ENCODE measurements at regions not wholly inside any gene's neighbourhood (a gene's known extent, or its start where the extent isn't known, plus 50 kb on each side); places are given as distances from the start of the nearest gene placed in this dataset.
"Not testable (repeated sequence)": the region's sequence is repeated elsewhere in the genome, so short reads cannot be mapped to it uniquely, and the experiment has no call there.

DNA sequence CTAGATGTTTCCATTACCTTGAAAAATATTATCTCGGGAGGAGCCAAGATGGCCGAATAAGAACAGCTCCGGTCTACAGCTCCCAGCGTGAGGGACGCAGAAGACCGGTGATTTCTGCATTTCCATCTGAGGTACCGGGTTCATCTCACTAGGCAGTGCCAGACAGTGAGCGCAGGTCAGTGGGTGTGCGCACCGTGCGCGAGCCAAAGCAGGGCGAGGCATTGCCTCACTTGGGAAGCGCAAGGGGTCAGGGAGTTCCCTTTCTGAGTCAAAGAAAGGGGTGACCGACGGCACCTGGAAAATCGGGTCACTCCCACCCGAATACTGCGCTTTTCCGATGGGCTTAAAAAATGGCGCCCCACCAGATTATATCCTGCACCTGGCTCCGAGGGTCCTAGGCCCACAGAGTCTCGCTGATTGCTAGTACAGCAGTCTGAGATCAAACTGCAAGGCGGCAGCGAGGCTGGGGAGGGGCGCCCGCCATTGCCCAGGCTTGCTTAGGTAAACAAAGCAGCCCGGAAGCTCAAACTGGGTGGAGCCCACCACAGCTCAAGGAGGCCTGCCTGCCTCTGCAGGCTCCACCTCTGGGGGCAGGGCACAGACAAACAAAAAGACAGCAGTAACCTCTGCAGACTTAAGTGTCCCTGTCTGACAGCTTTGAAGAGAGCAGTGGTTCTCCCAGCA lies 367.8 kb downstream of the NR2F1-AS1 start:
- not testable (repeated sequence) for DNase-seq

GRCh38 chr5:93209476-93209875 lies 371.5 kb downstream of the NR2F1-AS1 start:
- DNase-seq: no peak

DNA sequence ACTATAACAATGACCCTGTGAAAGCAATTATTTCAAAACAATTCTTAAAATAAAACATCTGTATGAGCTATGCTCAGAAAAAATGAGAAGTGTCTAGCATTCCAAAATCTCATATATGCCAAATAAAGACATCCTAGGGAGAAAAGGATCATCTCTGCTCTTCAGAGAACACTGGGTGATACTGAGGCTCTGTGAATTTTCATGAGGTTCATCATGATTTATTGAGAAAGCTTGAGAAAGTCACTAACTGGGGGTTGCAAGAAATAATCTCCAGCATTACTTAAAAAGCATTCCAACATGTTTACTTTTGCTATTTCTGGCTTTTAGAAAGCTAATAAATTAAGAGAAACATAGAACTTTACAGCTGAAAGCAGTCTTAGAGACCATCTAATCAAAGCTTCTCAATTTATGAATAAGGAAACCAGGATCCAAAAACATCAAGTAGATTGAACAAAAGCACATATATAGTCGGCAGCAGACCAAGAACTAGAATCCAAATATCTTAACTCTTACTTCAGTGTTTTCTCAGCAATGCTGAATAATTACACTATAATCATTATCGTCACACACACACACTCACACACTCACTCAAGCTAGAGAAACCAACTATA lies 372.8 kb downstream of the NR2F1-AS1 start:
- DNase-seq: no peak

DNA sequence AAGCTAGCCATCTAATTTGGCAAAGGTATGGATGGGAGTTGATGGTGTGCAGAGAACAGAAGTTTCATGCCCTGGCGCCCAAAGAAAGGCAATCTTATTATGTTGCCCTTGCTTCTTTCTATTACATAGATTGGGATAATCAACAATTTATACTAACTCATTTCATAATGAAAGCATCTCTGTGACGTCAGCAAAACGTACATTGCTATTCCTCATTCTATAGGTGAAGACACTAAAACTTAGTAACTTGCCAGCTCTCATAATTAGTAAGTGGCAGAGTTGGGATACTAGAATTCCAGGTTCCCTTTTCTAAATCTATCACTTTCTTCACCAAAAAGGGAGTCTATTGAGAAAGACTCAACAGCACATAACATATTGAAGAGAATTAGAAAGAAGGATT lies 374.8 kb downstream of the NR2F1-AS1 start:
- no peak for DNase-seq

DNA sequence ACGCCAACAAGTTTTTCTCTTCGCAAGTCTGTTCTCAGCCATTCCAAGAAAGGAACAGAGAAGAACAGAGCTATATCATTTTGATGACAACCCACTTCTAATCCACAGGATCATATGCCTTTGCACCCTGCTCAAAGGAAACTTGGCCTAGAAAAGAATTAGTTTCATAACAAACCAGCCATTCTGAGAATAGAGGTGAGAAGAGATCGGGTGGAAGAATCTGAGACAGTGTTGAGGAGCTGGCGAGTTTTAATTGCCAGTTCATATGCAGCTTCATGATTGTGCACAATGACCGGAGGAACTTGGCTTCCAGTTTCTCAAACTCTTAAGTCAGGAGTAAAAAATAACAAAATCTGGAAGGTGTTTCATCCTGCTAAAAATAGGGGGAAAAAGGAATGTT lies 380.0 kb downstream of the NR2F1-AS1 start:
- no peak for DNase-seq

DNA sequence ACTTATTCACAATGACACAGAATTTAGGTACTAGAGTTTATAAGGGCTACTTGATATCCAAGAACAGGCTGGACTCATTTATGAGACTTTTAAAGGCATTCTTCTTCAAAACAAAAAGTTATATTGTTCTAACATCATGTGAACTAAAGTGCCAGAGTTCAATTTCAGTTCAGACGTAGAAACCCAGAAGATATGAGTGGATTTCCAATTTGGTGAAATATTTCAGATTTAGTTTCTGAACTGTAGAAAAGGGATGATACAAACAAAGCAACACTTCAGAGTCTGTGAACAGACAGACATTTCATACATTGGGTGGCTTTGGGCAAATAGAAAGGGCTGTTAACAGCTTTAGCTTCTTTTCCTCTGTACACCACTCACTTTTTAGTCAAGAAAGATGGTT lies 384.0 kb downstream of the NR2F1-AS1 start:
- DNase-seq: no peak

- no peak for DNase-seq
Observed at GRCh38 chr5:93193431-93194347, 387.3 kb downstream of the NR2F1-AS1 start.

DNA sequence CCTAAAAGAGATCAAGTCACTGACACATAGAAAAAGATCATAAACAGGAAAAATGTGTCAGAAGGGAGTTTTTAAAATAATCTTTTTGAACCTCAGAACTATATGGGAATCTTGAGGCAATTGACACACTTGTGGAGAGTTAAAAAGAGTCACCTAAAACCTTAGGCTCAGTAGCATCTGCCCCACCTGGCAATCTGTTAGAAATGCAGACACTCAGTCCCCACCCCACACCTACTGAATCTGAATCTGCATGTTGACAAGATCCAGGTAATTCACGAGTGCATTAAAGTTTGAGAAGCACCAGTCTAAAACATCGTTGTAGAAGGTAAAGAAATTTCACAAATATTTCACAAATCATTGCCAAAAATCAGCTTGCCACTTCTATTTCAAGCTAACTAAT lies 388.3 kb downstream of the NR2F1-AS1 start:
- DNase-seq: no peak

DNA sequence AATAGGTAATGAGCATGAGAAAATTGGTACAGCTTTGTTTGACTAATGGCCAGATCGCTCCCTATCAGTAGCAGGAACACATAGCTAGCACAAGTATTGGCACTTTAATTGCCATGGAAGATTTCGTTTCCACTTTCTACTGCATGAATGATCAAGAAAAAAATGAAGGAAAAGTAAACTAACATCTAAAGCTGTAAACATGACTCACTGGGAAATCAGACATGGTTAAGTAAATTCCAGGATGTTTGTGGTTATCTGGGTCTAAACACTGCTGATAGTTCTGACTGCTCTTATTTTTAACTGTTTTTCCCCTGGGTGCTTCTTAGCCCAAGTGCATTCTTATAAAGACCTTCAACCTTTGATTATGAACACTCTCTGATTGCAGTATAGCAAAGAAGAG lies 388.9 kb downstream of the NR2F1-AS1 start:
- DNase-seq: no peak

- DNase-seq: no peak
Observed at GRCh38 chr5:93191035-93191817, 389.8 kb downstream of the NR2F1-AS1 start.

- DNase-seq: no peak
Observed at GRCh38 chr5:93189707-93190120, 391.3 kb downstream of the NR2F1-AS1 start.

GRCh38 chr5:93188876-93189485 lies 392.0 kb downstream of the NR2F1-AS1 start:
- no peak for DNase-seq

DNA sequence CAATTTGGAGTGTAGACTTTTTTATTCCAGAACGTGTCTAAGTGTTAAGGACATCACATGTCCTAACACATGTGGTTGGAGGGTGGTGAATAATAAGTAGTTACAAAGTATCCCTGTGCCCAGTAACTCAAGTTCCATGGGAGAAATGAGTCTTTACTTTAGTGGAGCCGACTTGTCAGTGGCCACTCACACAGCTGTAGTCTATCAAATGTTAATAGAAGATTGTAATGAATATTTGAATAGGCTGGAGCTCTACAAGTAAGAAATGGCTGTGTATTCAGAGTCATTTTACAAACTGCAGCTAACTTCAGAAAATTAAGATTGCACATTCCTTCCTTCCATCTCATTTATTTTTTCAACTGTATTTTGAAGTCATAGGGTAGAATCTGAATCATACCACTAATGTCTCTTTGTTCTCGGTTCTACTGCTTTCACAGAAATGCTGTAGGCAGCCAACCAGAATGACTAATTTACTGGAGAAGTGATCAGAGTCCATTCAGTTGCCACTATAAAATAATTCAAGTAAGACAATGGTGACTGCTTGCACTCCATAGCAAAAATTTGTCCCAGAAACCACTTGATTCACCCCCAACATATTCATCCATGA lies 394.8 kb downstream of the NR2F1-AS1 start:
- no peak for DNase-seq

DNA sequence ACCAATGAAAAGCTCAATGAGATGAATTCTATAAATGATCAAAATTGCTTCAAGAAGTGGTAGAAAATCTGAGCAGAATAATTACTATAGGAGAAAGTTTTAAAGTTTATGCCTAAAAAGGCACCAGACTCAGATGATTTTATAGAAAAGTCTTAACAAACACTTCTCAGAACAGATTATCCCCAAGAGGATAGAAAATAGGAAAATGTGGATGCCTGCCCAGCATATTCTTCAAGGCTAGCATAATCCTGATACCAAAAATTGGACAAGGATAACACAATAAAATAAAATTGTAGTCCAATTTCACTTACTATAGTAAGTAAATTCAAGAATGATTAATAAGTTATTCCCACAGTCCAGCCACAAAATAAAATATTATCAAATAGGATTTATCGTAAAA lies 397.0 kb downstream of the NR2F1-AS1 start:
- DNase-seq: no peak

GRCh38 chr5:93179466-93179865 lies 401.6 kb downstream of the NR2F1-AS1 start:
- DNase-seq: no peak

GRCh38 chr5:93174930-93175329 lies 406.1 kb downstream of the NR2F1-AS1 start:
- no peak for DNase-seq

DNA sequence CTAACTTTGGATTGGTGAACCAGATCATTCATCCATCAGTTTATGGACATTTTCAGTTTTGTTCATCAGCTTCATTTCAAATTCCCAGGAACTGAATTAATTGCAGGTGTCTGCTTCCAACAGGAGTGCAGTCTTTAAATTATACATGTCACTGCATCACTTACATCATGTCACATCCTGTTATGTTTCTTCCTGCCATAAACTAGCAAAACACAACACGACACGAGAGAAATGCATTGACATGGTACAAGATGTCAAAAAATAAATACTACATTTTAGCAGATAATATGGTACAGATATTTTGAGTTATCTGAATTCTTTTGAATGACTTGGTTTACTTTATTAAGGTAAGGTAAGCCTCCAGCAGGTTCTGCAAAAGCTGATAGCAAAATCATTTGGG lies 415.5 kb downstream of the NR2F1-AS1 start:
- DNase-seq: no peak

DNA sequence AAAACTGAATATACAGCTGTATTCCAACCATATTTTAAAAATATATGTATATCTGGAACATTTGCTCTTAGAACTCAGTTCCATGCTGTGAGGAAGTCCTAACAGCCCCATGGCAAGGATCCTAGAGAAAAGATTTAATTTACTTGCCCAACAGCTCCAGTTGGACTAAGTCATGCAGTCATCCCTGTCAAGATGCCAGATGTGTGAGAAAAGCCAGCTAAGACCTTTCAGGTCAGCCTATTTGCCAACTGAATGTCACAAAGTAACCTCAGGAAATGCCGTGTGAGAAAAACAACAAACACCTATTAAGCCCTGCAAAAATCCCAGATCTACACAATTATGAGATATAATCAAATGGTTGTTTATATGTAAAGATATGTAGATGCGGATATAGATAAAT lies 416.3 kb downstream of the NR2F1-AS1 start:
- DNase-seq: no peak

DNA sequence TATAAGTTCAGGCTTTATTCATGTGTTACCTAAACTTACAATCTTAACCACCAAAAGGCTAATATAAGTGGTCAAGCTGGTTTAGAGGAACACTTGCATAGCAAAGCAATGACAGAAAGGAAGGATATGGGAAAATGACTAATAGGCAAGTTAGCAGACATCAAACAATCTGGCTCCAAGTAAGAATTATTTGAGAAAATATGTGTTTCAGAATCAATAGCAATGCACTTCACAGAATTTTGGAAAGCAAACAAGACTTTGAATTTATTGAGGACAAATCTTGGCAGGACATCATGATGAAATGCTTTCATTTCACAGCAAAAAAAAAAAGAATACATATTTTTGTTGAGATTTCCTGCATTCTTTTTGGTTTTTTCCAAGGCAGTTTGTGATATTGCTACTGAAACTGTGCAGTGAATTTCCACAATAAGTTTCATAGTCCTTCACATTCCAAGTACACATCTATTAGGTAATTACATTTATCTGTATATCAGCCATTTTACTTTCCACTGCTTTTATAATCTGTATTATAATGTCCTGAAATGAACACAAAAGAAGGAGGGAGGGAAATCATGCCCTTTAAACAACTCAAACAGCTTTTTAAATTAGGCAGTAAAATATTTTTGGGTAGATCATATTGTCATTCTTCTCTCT lies 417.9 kb downstream of the NR2F1-AS1 start:
- no peak for DNase-seq

- no peak for DNase-seq
Observed at GRCh38 chr5:93161661-93162654, 419.1 kb downstream of the NR2F1-AS1 start.
